ENCODE measurements at regions not wholly inside any gene's neighbourhood (a gene's known extent, or its start where the extent isn't known, plus 50 kb on each side); places are given as distances from the start of the nearest gene placed in this dataset.

GRCh38 chr5:155367841-155368240 lies 354.3 kb downstream of the KIF4B start:
- TF ChIP-seq, protein P1, sequence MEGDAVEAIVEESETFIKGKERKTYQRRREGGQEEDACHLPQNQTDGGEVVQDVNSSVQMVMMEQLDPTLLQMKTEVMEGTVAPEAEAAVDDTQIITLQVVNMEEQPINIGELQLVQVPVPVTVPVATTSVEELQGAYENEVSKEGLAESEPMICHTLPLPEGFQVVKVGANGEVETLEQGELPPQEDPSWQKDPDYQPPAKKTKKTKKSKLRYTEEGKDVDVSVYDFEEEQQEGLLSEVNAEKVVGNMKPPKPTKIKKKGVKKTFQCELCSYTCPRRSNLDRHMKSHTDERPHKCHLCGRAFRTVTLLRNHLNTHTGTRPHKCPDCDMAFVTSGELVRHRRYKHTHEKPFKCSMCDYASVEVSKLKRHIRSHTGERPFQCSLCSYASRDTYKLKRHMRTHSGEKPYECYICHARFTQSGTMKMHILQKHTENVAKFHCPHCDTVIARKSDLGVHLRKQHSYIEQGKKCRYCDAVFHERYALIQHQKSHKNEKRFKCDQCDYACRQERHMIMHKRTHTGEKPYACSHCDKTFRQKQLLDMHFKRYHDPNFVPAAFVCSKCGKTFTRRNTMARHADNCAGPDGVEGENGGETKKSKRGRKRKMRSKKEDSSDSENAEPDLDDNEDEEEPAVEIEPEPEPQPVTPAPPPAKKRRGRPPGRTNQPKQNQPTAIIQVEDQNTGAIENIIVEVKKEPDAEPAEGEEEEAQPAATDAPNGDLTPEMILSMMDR (IDR thresholded peaks at IDR 0.05; ENCODE audit: low read length): no peak
- TF ChIP-seq EZH2 (optimal IDR thresholded peaks at IDR 0.05; ENCODE audit: low read depth, low read length): no peak

All from MM.1S (cell line).